GM12878 (cell line): ENCODE measurements at regions not wholly inside any gene's neighbourhood (a gene's known extent, or its start where the extent isn't known, plus 50 kb on each side); places are given as distances from the start of the nearest gene placed in this dataset.

Source experiments
- ATAC-seq: fragments of 200-7000 bp; cut with Tn5 transposase; 3 replicates; pipeline ENCODE4 v1.9.1; 2020; ENCODE audit warnings: mild to moderate bottlenecking, moderate library complexity
- BruUV-seq: library from RNA; stranded (reverse); fragments of 400-500 nt; replicated peaks from 2 replicates; lab custom pipeline; 2021; lab: Mats Ljungman, UMichigan
- CTCF ChIA-PET: fragments of 300-600 bp; sonication (Branson Sonifier 250); formaldehyde crosslinking; extraction: SDS; loops from one replicate; lab custom pipeline; 2021; ENCODE audit warnings: inconsistent platforms; lab: Yijun Ruan, JAX
- POLR2A ChIA-PET: fragments of 350-600 bp; formaldehyde crosslinking; extraction: SDS; loops from one replicate; lab custom pipeline; 2021; ENCODE audit warnings: inconsistent platforms; lab: Charles Lee
- RAD21 ChIA-PET: fragments of 300-600 bp; sonication (Branson Sonifier 250); formaldehyde crosslinking; loops from one replicate; lab custom pipeline; 2023; ENCODE audit warnings: antibody characterized with exemption; ENCODE audit not compliant: unreplicated experiment; lab: Charles Lee
- SMC1A ChIA-PET: fragments of 300-600 bp; sonication (Branson Sonifier 250); formaldehyde crosslinking; loops from one replicate; lab custom pipeline; 2023; ENCODE audit not compliant: unreplicated experiment, uncharacterized antibody; lab: Charles Lee
- DNase-seq: peaks from one replicate; pipeline ENCODE4 v3.0.0-alpha.2; 2011; ENCODE audit warnings: low read depth, low spot score
- FAIRE-seq: peaks from 3 replicates; lab custom pipeline; 2011; peaks lifted over from hg19 to GRCh38; lab: Jason Lieb, UNC
- H2AFZ ChIP-seq: 2 replicates; pipeline ENCODE4 v1.6.0; 2011; ENCODE audit warnings: low read depth, low read length, control low read depth; ENCODE audit not compliant: control insufficient read depth
- H3K27ac ChIP-seq: 2 replicates; pipeline ENCODE4 v1.5.1; 2011; ENCODE audit warnings: control low read depth; ENCODE audit not compliant: control insufficient read depth, insufficient read depth
- H3K27me3 ChIP-seq, 2 experiments: replicated peaks in 1 of 2; 2 replicates each; pipeline versions ENCODE4 v1.6.0 to v1.6.1; 2011; ENCODE audit warnings: low read length in 1 of 2; ENCODE audit not compliant: control insufficient read depth in 2 of 2, insufficient read depth in 2 of 2
- H3K36me3 ChIP-seq, 2 experiments: 2 replicates each; pipeline ENCODE4 v1.5.1; 2011; ENCODE audit warnings: low read length in 1 of 2; ENCODE audit not compliant: control insufficient read depth in 2 of 2, insufficient read depth in 2 of 2
- H3K4me1 ChIP-seq: 2 replicates; pipeline ENCODE4 v1.6.1; 2011; ENCODE audit warnings: mild to moderate bottlenecking, low read length, moderate library complexity, mixed read lengths; ENCODE audit not compliant: control insufficient read depth, insufficient read depth
- H3K4me2 ChIP-seq: 2 replicates; pipeline ENCODE4 v1.6.0; 2011; ENCODE audit warnings: control low read depth; ENCODE audit not compliant: control insufficient read depth, insufficient read depth
- H3K4me3 ChIP-seq: fragments of 200-600 bp; sonication (generic); 2 replicates; pipeline ENCODE4 v1.5.1; 2016
- H3K79me2 ChIP-seq: 2 replicates; pipeline ENCODE4 v1.6.0; 2011; ENCODE audit warnings: low read length; ENCODE audit not compliant: control insufficient read depth, insufficient read depth
- H3K9ac ChIP-seq: 2 replicates; pipeline ENCODE4 v1.8.0; 2011; ENCODE audit warnings: low read length, control low read depth, mixed read lengths; ENCODE audit not compliant: control insufficient read depth, insufficient read depth
- H3K9me3 ChIP-seq: replicated peaks from 3 replicates; pipeline ENCODE4 v1.5.1; 2011; ENCODE audit warnings: mild to moderate bottlenecking, low read length; ENCODE audit not compliant: control insufficient read depth, insufficient read depth
- H4K20me1 ChIP-seq: 2 replicates; pipeline ENCODE4 v1.6.0; 2011; ENCODE audit not compliant: control insufficient read depth, insufficient read depth
- BCL3 ChIP-seq: IDR thresholded peaks from 2 replicates; pipeline ENCODE4 v1.6.1; 2011; ENCODE audit warnings: borderline replicate concordance, low read depth, mild to moderate bottlenecking, moderate library complexity, low read length; ENCODE audit not compliant: insufficient read depth, poor library complexity, severe bottlenecking
- FOS ChIP-seq: IDR thresholded peaks from 3 replicates; pipeline ENCODE4 v1.6.1; 2011; ENCODE audit warnings: borderline replicate concordance; ENCODE audit not compliant: insufficient read length; ENCODE audit errors: extremely low read depth
- HCFC1 ChIP-seq: fragments of 150-350 bp; IDR thresholded peaks from 2 replicates; pipeline ENCODE4 v1.6.1; 2014; ENCODE audit warnings: low read length
- NBN ChIP-seq: fragments of 450-650 bp; IDR thresholded peaks from 2 replicates; pipeline ENCODE4 v1.6.1; 2016
- NR2C1 ChIP-seq: fragments of 450-650 bp; IDR thresholded peaks from 2 replicates; pipeline ENCODE4 v1.6.1; 2017; ENCODE audit warnings: antibody characterized with exemption, mild to moderate bottlenecking, moderate library complexity
- RCOR1 ChIP-seq: conservative IDR thresholded peaks from 2 replicates; pipeline ENCODE4 v1.6.1; 2012; ENCODE audit warnings: low read depth, low read length, improper control_type of control experiment
- RFX5 ChIP-seq: IDR thresholded peaks from 2 replicates; pipeline ENCODE4 v1.6.1; 2011; ENCODE audit warnings: low read depth, low read length, improper control_type of control experiment
- SIN3A ChIP-seq: IDR thresholded peaks from 2 replicates; pipeline ENCODE4 v1.6.1; 2012; ENCODE audit warnings: low read depth, low read length, improper control_type of control experiment
- WGBS: methylation state at CpG from one replicate; pipeline ENCODE4 v1.1.6; 2016; ENCODE audit warnings: low lambda C conversion rate; ENCODE audit not compliant: insufficient replicate concordance, insufficient coverage; ENCODE audit errors: missing lambda C conversion rate; 5-methylcytosine and 5-hydroxymethylcytosine counted together
- in situ Hi-C: fragments of 300-500 bp; cut with MboI; formaldehyde crosslinking; loops from 9 replicates; pipeline ENCODE4 v1.14.3; 2018; ENCODE audit warnings: mixed read lengths
- intact Hi-C: fragments of 100-400 bp; cut with micrococcal nuclease; formaldehyde crosslinking; loops from one replicate; pipeline ENCODE4 v1.14.2; 2022; ENCODE audit not compliant: unreplicated experiment
- TF ChIP-seq, protein P1 (sequence below): IDR thresholded peaks from 2 replicates; pipeline ENCODE4 v1.6.1; 2011; ENCODE audit warnings: low read depth, mild to moderate bottlenecking, low read length, moderate library complexity, borderline replicate concordance; ENCODE audit errors: extremely low read depth
- TF ChIP-seq, protein P2 (sequence below): fragments of 450-650 bp; IDR thresholded peaks from 2 replicates; pipeline ENCODE4 v1.6.1; 2017; ENCODE audit warnings: mild to moderate bottlenecking, moderate library complexity

DNA sequence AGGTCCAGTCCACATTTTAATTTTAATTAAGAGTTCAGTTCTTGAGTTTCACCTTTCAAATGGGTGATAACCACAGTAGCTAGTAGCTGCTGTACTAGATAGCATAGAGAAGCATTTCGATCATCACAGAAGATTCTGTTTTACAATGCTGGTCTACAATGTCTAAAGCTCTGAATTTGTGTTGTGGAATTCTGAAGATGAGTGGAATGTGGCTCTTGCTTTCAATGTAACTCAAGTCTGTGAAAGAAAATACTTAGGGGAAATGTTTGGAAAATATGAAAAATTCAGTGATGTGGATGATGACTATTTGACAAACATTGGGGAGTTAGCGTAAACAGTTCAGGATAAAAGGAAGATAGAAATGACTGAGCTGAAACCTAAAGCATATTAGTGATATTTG, 139.4 kb downstream of the GNAT3 start:
- Histone ChIP-seq H4K20me1 (no peaks in the 10 kb centered on the region), H3K4me3 (no peak overlapping the region), H3K27ac (no peak overlapping the region), H3K9ac (no peak overlapping the region), H3K79me2 (no peaks in the 10 kb centered on the region), H3K36me3 (no peaks in the 10 kb centered on the region), H3K4me1 (no peaks in the 10 kb centered on the region), H3K27me3 (no peaks in the 10 kb centered on the region), H3K4me2 (no peak overlapping the region), H3K9me3 (no peaks in the 10 kb centered on the region), H2AFZ (no peak overlapping the region)
- ATAC-seq = no peak
- POLR2A ChIA-PET = no interaction called here
- RAD21 ChIA-PET = no interaction called here
- 16% methylated on average over 2 of the region's 2 CpGs for WGBS
- in situ Hi-C loops = no loop called here
- SMC1A ChIA-PET = no interaction called here
- TF ChIP-seq, protein P1, sequence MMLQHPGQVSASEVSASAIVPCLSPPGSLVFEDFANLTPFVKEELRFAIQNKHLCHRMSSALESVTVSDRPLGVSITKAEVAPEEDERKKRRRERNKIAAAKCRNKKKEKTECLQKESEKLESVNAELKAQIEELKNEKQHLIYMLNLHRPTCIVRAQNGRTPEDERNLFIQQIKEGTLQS = no peak
- no peak for TF ChIP-seq NBN
- no peak for TF ChIP-seq RCOR1
- no peak for TF ChIP-seq NR2C1
- TF ChIP-seq, protein P2, sequence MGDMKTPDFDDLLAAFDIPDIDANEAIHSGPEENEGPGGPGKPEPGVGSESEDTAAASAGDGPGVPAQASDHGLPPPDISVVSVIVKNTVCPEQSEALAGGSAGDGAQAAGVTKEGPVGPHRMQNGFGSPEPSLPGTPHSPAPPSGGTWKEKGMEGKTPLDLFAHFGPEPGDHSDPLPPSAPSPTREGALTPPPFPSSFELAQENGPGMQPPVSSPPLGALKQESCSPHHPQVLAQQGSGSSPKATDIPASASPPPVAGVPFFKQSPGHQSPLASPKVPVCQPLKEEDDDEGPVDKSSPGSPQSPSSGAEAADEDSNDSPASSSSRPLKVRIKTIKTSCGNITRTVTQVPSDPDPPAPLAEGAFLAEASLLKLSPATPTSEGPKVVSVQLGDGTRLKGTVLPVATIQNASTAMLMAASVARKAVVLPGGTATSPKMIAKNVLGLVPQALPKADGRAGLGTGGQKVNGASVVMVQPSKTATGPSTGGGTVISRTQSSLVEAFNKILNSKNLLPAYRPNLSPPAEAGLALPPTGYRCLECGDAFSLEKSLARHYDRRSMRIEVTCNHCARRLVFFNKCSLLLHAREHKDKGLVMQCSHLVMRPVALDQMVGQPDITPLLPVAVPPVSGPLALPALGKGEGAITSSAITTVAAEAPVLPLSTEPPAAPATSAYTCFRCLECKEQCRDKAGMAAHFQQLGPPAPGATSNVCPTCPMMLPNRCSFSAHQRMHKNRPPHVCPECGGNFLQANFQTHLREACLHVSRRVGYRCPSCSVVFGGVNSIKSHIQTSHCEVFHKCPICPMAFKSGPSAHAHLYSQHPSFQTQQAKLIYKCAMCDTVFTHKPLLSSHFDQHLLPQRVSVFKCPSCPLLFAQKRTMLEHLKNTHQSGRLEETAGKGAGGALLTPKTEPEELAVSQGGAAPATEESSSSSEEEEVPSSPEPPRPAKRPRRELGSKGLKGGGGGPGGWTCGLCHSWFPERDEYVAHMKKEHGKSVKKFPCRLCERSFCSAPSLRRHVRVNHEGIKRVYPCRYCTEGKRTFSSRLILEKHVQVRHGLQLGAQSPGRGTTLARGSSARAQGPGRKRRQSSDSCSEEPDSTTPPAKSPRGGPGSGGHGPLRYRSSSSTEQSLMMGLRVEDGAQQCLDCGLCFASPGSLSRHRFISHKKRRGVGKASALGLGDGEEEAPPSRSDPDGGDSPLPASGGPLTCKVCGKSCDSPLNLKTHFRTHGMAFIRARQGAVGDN = no peak
- no peak for TF ChIP-seq BCL3
- TF ChIP-seq RFX5 = no peak
- TF ChIP-seq SIN3A = no peak
- TF ChIP-seq FOS = no peak
- TF ChIP-seq HCFC1 = no peak
- no TSS peak for BruUV-seq
- intact Hi-C loops = no loop called here
- FAIRE-seq = no peak
- no peak for DNase-seq
- CTCF ChIA-PET = no interaction called here
